Prostate gland (tissue), 2 donors: ENCODE measurements at regions not wholly inside any gene's neighbourhood (a gene's known extent, or its start where the extent isn't known, plus 50 kb on each side); places are given as distances from the start of the nearest gene placed in this dataset.

Experiments
- CTCF ChIP-seq, 4 experiments: fragments of 200-600 bp in 2 of 4; fragments of 450-650 bp in 2 of 4; sonication (generic) in 2 of 4; IDR thresholded peaks; 1 replicate in 3 of 4; 2 replicates in 1 of 4; pipeline ENCODE4 v1.5.1; 2016 to 2019; ENCODE audit warnings: antibody characterized with exemption in 4 of 4, mild to moderate bottlenecking in 2 of 4, moderate library complexity in 2 of 4
- POLR2A ChIP-seq: fragments of 450-650 bp; IDR thresholded peaks from one replicate; pipeline ENCODE4 v1.6.1; 2016; ENCODE audit warnings: antibody characterized with exemption, mild to moderate bottlenecking

DNA sequence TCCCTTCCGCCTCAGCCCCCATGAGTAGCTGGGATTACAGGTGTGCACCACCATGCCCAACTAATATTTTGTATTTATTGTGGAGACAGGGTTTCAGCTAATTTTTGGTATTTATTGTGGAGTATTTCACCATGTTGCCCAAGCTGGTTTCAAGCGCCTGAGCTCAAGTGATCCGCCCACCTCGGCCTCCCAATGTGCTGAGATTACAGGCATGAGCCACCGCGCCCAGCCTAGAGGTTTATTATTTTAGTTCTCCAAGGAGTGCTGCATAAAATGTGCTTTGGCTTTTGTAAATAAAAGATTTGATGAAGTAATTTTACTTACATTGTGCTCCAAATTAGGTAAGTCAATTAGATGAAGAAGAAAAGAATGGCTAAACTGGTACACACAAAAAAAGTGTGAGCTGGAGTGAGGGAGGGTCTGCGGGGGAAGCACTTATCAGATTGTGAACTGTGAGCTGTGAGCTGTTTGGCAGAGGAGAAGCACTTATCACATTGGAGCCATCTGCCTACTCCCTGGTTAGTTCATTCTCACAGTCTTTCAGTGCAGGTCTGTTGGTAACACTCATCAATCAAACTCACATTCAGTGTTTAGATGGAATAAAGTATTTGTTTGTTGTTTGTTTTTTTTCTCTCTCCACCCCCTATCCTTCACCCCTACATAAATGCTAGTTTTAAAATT is 398.0 kb downstream of the EPHA7 start:
- TF ChIP-seq CTCF (IDR thresholded peaks at IDR 0.05): no peak
- TF ChIP-seq POLR2A: no peak
